HG03097 (cell line): ENCODE measurements at regions not wholly inside any gene's neighbourhood (a gene's known extent, or its start where the extent isn't known, plus 50 kb on each side); places are given as distances from the start of the nearest gene placed in this dataset.
"Not testable (repeated sequence)": the region's sequence is repeated elsewhere in the genome, so short reads cannot be mapped to it uniquely, and the experiment has no call there.

Experiments used
- ATAC-seq: cut with Tn5 transposase; IDR thresholded peaks from one replicate; pipeline ENCODE4 v1.9.1; 2021; ENCODE audit not compliant: unreplicated experiment, low FRiP score

DNA sequence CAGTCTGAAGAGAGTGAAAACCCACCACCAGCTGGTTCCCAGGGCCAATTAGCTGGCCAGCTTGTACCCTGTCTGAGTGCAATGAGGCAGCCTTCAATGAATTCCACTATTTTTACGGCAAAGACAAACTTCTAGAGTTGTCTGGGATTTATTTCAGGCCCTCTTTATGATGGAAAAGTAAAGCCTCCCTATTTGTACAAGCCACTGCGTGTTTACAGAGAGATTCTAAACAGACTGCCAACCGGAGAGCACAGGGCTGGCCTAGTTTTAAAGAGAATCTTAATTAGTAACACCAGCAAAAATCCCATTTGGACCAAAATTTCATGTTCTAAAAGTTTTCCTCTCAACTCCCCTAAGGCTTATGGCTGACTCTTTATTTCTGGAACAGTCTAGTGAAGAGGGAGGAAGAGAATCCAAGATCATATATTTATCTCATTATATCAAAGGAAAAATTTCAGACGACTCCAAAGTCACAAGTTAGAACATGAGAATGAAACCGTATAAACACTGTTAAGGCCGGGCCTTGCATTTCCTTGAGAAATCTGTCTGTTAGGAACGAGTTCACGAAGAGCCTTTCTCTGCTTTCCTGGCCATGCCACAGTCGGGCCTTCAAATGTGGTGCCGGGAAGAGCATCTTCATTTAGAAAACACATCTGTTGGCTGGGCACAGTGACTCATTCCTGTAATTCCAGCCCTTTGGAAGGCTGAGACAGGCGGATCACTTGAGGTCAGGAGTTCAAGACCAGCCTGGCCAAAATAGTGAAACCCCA is 724.6 kb upstream of the NRP1 start:
- ATAC-seq: no peak

DNA sequence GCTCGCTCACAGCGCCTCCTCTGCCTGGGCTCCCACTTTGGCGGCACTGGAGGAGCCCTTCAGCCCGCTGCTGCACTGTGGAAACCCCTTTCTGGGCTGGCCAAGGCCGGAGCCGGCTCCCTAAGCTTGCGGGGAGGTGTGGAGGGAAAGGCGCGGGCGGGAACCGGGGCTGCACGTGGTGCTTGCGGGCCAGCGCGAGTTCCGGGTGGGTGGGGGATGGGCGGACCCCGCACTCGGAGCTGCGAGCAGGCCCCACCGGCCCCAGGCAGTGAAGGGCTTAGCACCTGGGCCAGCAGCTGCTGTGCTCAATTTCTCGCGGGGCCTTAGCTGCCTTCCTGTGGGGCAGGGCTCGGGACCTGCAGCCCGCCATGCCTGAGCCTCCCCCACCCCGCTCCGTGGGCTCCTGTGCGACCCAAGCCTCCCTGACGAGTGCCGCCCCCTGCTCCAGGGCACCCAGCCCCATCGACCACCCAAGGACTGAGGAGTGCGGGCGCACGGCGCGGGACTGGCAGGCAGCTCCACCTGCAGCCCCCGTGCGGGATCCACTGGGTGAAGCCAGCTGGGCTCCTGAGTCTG is 721.0 kb upstream of the NRP1 start:
- ATAC-seq: not testable (repeated sequence)

DNA sequence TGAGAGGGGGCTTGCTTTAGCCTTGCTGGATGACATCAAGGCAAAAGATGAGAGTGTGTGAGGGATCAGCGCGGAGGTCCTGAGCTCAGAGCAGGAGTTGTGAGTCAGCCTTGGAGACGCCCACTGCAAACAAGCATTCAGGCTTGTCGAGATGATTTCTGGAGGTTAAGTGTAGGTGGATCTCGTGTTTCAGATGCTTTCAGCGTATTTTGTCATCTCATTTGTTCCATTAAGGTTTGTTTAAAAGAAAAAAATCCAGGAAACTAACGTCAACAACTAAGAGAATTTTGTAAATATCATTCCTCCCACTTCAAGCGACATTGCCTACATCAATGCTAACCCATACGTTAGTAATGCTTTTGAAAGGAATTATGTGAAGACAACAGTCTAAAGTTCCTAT is 715.4 kb upstream of the NRP1 start:
- ATAC-seq: no peak

DNA sequence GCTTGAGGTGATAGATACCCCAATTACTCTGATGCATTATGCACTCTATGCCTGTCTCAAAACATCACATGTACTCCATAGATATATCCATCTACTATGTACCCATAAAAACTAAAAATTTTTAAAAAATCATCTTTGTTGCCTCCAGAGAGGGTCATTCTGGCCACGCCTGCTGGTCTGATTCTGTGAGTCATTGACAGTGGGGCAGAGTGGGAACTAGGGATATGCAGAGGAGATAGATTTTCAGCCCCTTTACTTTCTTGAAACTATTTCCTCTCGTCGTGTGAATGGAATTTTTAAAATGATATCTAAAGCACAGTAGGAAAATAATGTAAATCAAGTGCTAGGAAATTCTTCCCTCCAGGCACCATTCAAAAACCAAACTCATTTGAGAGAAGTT is 715.0 kb upstream of the NRP1 start:
- ATAC-seq: no peak

GRCh38 chr10:34047389-34047788 is 712.9 kb upstream of the NRP1 start:
- ATAC-seq: no peak

- no peak for ATAC-seq
These were observed 712.1 kb upstream of the NRP1 start for GRCh38 chr10:34046506-34047034.

- ATAC-seq: no peak
These were observed 711.2 kb upstream of the NRP1 start for GRCh38 chr10:34045571-34046190.

- no peak for ATAC-seq
These were observed 707.4 kb upstream of the NRP1 start for GRCh38 chr10:34041871-34042270.

DNA sequence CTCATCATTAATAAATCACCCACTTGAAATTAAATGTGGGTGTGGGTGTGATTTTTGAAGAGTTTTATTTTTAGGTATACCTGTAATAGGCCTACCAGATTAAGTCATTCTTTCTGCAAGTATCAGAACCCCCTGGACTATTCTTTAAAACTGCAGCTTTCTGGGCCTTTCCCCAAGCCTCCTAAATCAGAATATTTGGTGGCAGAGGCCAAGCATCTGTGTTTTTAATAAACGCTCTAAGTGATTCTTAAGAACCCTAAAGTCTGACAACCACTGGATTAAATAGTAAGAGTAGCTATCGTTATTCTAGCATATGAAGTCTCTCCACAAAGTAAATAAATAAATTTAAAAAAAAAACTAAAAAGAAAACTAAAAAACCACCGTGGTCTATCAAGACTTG is 703.0 kb upstream of the NRP1 start:
- ATAC-seq: no peak

DNA sequence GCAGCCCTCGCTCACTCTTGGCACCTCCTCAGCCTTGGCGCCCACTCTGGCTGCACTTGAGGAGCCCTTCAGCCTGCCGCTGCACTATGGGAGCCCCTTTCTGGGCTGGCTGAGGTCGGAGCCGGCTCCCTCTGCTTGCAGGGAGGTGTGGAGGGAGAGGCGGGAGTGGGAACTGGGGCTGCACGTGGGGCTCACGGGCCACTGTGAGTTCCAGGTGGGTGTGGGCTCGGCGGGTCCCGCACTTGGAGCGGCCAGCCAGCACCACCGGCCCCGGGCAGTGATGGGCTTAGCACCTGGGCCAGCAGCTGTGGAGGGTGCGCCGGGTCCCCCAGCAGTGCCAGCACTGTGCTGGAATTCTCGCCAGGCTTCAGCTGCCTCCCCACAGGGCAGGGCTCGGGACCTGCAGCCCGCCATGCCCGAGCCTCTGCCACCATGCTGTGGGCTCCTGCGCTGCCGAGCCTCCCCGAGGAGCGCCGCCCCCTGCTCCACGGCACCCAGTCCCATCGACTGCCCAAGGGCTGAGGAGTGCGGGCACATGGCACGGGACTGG is 700.8 kb upstream of the NRP1 start:
- not testable (repeated sequence) for ATAC-seq

DNA sequence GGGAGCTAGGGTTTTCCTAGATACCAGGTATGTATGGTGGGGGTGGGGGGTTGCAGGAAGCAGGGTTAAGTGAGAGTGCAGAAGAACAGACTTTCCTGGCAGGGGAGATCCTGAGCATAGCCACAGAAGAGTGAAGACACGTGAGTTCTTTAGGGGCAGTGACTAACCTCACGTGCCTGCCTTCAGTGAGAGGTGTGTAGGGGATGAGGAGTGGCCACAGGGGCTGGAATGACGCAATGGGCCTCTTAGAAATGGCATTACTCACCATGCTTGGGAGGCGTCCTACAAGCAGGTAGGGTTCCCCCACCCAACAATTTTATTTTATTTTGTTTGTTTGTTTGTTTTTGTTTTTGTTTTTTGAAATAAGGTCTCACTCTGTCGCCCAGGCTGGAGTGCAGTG is 698.6 kb upstream of the NRP1 start:
- ATAC-seq: no peak

- ATAC-seq: no peak
These were observed 698.1 kb upstream of the NRP1 start for GRCh38 chr10:34032564-34032963.

DNA sequence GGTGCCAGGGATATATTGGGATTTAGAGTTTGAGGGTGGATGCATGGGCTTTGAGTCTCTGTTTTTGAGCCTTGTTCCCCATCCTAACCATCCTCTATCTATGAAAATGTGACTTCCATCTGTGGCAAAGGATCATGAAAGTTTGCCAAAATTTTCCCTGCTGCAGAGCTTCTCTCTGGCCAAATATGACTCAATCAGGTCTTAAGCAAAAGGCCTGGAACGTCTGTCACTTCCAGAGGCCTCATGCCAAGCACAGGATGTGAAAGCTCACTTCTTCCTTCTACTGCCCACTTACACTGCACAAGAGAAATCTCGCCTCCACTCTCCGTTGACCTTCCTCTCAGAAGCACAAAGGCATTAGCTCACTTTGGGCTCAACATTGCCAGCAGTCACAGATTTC is 696.9 kb upstream of the NRP1 start:
- no peak for ATAC-seq

DNA sequence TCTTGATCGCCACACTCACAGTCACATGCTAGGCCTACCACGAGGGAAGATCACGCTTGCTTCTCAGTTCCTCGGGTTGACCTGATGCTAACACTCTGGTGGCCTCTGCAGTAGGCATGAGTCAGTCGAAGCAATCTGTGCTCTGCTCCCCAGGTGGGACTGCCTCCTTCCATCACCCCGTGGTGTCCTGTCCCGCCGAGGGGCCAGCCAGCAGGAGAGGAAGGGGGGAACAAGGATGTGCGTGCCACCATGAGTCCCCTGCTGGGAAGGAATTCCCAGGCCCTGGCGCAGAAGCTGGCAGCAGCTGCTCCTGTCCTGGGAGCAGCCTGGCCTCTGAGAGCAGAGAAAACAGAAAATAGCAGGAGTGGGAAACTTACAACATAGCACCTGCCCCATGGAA is 695.0 kb upstream of the NRP1 start:
- ATAC-seq: no peak

- no peak for ATAC-seq
These were observed 694.5 kb upstream of the NRP1 start for GRCh38 chr10:34028936-34029335.

DNA sequence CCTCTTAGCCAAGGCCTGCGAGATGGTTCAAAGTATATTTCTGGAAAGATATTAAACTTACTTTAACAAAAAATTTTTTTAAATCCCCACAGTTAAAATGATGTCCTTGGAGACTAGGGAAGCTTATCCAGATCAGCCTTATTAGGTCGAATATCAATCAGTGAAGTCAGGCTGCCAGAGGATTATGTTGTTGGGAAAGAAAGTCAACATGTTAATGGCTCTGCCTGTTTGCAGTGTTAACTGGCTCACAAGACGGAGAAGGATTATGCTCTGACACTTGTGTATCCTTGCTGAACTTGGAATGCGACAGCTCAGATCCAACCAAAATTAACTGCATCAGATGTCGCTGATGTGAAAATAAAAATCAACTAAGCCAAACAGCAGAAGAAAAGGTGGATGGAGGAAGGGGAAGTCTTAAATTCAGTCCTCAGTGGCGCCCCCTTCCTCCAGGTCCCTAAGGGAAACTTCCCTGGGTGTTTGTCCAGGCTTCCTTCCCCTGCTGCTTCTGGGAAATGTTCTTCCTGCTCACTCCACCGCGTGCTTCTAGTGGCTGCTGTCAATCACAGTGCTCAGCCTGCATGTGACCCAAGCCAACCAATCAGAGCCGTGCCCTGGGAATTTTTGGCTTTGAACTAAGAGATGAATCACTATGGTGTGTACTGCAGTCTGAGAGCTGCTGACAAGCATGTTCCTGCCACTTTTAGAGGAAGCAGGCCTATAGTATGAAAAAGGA is 690.4 kb upstream of the NRP1 start:
- no peak for ATAC-seq

DNA sequence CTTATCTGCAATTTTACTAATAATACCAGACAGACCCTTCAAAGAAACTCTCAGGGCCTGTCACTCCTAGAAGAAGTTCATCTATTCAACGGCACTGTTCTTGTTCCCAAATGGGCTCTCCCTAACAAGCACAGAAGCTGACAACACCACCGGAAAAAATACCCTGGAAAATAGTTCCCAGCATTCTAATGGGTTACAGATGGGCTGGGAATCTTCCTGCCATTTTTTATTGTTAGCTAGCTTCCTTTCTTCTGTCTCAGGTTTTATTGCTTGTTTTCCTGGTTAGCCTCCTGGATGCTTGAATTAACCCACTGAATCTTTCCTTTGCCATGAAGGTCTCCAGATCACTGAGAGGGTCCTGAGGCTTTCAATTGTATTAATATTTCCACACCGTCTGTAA is 689.8 kb upstream of the NRP1 start:
- no peak for ATAC-seq

DNA sequence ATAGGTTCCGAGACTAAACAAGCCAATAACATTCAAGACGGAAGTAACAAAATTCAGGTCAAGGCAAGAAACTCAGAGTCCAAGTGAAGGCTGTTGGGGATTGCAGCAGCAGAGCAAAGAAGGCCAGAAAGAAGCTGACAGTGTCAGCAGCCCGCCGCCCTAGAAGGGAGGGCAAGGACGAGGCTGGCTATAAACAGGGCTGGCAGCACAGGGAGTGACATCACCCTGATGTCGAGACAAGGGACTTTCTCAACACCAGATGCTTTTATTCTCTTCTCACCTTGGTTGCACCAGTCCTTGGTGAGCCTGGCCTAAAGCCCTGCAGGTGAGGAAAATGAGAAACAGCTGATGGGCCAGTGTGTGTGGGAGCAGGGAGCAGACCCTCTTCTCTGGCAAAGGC is 687.7 kb upstream of the NRP1 start:
- no peak for ATAC-seq

DNA sequence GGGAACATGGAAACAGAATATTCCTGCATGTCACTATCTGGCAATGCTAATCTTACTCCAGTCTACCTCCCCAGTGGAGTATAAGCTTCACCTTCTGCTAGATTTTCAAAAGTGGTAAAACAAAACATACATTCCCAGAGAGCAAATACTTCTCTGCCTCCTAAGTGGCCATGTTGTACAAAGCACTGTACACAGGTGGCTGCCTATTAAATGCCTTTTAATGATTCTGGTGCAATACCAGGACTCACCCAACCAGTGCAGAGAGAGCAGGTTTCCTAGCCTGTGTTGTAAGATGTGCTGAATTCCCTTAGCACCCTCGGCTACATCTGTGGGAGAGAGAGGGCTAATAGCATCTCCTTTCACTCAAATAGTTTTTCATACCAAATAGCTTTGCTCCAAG is 684.3 kb upstream of the NRP1 start:
- no peak for ATAC-seq

DNA sequence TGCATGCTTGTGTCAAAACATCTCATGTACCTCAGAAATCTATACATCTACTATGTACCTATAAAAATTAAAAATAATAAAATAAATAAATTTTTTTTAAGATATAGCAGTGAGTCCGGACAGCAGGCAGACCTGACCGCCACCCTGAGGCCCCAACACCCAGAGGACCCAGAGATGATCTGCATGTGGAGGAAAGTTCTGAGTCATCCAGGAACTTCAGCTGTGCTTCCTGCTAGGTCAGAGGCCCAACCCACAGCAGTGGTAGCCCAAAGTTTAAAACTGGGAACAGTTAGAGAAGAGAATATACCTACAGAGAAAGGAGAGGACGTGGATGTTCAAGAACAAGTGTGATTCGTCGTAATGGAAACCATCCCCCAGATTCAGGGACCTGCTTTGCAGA is 683.7 kb upstream of the NRP1 start:
- ATAC-seq: no peak

DNA sequence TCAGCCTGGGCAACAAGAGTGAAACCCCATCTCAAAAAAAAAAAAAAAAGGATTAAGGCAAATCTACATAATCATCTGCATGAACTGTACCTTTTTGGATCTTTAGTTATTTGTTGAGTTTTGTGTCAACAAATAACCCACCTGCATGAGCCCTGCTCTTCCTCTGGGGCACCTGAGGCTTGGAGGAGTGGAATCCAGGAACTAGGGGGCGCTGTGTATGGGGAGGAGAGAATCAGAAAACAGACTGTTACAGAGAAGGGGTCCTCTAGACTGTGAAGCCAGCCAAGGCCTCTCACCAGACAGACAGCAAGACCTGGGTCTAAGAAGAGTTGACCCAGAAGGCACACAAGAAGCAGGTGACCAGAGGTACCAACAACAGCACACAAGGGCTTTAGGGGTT is 682.8 kb upstream of the NRP1 start:
- no peak for ATAC-seq
